KMS-11 (cell line): ENCODE measurements at regions not wholly inside any gene's neighbourhood (a gene's known extent, or its start where the extent isn't known, plus 50 kb on each side); places are given as distances from the start of the nearest gene placed in this dataset.

ENCODE experiments used
- H2AFZ ChIP-seq: fragments of 200-600 bp; sonication (generic); 2 replicates; pipeline ENCODE4 v1.6.1; 2016; ENCODE audit warnings: antibody characterized with exemption, mixed run types, low read depth
- H3K27ac ChIP-seq: fragments of 200-600 bp; sonication (generic); 2 replicates; pipeline ENCODE4 v1.6.1; 2016; ENCODE audit warnings: mild to moderate bottlenecking, mixed run types
- H3K27me3 ChIP-seq: fragments of 200-600 bp; sonication (generic); 2 replicates; pipeline ENCODE4 v1.6.1; 2017; ENCODE audit warnings: mild to moderate bottlenecking, low read depth, mixed run types, moderate library complexity; ENCODE audit not compliant: insufficient read depth
- H3K36me3 ChIP-seq: fragments of 200-600 bp; sonication (generic); 2 replicates; pipeline ENCODE4 v1.6.1; 2017; ENCODE audit warnings: mild to moderate bottlenecking, mixed run types; ENCODE audit not compliant: insufficient read depth
- H3K4me1 ChIP-seq: fragments of 200-600 bp; sonication (generic); 2 replicates; pipeline ENCODE4 v1.6.1; 2016; ENCODE audit warnings: mild to moderate bottlenecking, low read depth, mixed run types; ENCODE audit not compliant: poor library complexity, severe bottlenecking
- H3K4me2 ChIP-seq: fragments of 200-600 bp; sonication (generic); 2 replicates; pipeline ENCODE4 v1.7.0; 2016; ENCODE audit warnings: mild to moderate bottlenecking, mixed run types
- H3K4me3 ChIP-seq: fragments of 200-600 bp; sonication (generic); IDR thresholded peaks from 2 replicates; pipeline ENCODE4 v1.6.1; 2017; ENCODE audit warnings: low read depth, low read length, mixed read lengths; ENCODE audit not compliant: insufficient read depth
- H3K79me2 ChIP-seq: fragments of 200-600 bp; sonication (generic); 2 replicates; pipeline ENCODE4 v1.6.1; 2016; ENCODE audit warnings: low read depth, mixed run types; ENCODE audit not compliant: insufficient read depth
- H3K9ac ChIP-seq: fragments of 200-600 bp; sonication (generic); 2 replicates; pipeline ENCODE4 v1.6.1; 2016; ENCODE audit warnings: mild to moderate bottlenecking, mixed run types
- H4K20me1 ChIP-seq: fragments of 200-600 bp; sonication (generic); 2 replicates; pipeline ENCODE4 v1.6.1; 2016; ENCODE audit warnings: mild to moderate bottlenecking, mixed run types; ENCODE audit not compliant: insufficient read depth
- TF ChIP-seq, protein P1 (sequence below): fragments of 200-600 bp; sonication (generic); conservative IDR thresholded peaks from 2 replicates; pipeline ENCODE4 v1.6.1; 2017; ENCODE audit warnings: low read depth, mild to moderate bottlenecking, antibody characterized with exemption, low read length, moderate library complexity, mixed read lengths

DNA sequence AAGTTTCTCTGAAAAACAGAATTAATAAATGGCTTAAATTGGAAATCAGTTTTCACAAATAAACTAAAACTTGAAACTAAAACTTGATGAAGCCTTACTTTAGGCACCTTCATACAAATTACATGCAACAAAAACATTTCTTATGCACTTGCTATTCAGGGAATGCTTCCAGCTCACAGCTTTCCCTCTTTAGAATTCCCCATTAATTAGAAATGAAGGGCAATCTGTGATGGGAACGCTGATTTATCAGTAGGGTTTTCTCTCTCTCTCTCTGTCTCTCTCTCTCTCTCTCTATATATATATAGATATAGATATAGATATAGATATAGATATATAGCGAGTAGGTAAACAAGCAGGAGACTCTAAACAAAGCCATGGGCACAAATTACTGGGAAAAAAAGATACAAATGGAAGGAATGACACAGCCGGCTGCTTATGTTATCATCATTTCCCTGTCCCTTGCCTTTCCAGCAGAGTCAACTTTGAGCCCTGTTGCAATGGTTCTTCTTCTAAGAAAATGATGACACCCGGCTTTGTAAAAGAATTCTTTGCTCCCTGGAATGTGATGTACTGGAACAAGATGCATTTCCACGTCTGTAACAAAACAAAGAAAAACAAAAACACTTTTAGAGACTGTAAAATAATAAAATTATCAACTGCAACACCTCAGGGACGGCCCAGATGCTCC, 1121.6 kb upstream of the TMEM132C start:
- Histone ChIP-seq H3K27me3 (no peaks in the 10 kb centered on the region), H2AFZ (no peak overlapping the region), H3K27ac (no peak overlapping the region), H4K20me1 (no peaks in the 10 kb centered on the region), H3K4me1 (no peaks in the 10 kb centered on the region), H3K9ac (no peak overlapping the region), H3K4me2 (no peak overlapping the region), H3K36me3 (no peaks in the 10 kb centered on the region), H3K4me3 (no peak overlapping the region), H3K79me2 (no peaks in the 10 kb centered on the region)
- TF ChIP-seq, protein P1, sequence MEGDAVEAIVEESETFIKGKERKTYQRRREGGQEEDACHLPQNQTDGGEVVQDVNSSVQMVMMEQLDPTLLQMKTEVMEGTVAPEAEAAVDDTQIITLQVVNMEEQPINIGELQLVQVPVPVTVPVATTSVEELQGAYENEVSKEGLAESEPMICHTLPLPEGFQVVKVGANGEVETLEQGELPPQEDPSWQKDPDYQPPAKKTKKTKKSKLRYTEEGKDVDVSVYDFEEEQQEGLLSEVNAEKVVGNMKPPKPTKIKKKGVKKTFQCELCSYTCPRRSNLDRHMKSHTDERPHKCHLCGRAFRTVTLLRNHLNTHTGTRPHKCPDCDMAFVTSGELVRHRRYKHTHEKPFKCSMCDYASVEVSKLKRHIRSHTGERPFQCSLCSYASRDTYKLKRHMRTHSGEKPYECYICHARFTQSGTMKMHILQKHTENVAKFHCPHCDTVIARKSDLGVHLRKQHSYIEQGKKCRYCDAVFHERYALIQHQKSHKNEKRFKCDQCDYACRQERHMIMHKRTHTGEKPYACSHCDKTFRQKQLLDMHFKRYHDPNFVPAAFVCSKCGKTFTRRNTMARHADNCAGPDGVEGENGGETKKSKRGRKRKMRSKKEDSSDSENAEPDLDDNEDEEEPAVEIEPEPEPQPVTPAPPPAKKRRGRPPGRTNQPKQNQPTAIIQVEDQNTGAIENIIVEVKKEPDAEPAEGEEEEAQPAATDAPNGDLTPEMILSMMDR = no peak

GRCh38 chr12:127145929-127146789, 1120.8 kb upstream of the TMEM132C start:
- Histone ChIP-seq H3K4me1 (no peaks in the 10 kb centered on the region), H3K9ac (no peak overlapping the region), H3K4me2 (no peak overlapping the region)

GRCh38 chr12:127146991-127147718, 1119.8 kb upstream of the TMEM132C start:
- no peak overlapping the region for H2AFZ ChIP-seq
- no peaks in the 10 kb centered on the region for H3K79me2 ChIP-seq
- H3K27ac ChIP-seq = no peak overlapping the region
- no peaks in the 10 kb centered on the region for H3K27me3 ChIP-seq
- H3K4me2 ChIP-seq = no peak overlapping the region
- no peaks in the 10 kb centered on the region for H4K20me1 ChIP-seq
- H3K36me3 ChIP-seq = no peaks in the 10 kb centered on the region
- TF ChIP-seq, protein P1 = no peak
- H3K9ac ChIP-seq = no peak overlapping the region
- no peak overlapping the region for H3K4me3 ChIP-seq
- H3K4me1 ChIP-seq = no peaks in the 10 kb centered on the region

More at GRCh38 chr12:127145929-127146789, 1120.8 kb upstream of the TMEM132C start:
- H3K36me3 ChIP-seq = no peaks in the 10 kb centered on the region
- H2AFZ ChIP-seq = no peak overlapping the region
- no peaks in the 10 kb centered on the region for H3K79me2 ChIP-seq
- H4K20me1 ChIP-seq = no peaks in the 10 kb centered on the region
- no peak overlapping the region for H3K4me3 ChIP-seq
- no peak overlapping the region for H3K27ac ChIP-seq
- H3K27me3 ChIP-seq = no peaks in the 10 kb centered on the region
- TF ChIP-seq, protein P1 = no peak

- Histone ChIP-seq H3K79me2 (no peaks in the 10 kb centered on the region), H3K36me3 (no peaks in the 10 kb centered on the region), H3K9ac (no peak overlapping the region), H3K27me3 (no peaks in the 10 kb centered on the region), H4K20me1 (no peaks in the 10 kb centered on the region), H3K4me3 (no peak overlapping the region), H3K27ac (no peak overlapping the region), H3K4me2 (no peak overlapping the region), H2AFZ (no peak overlapping the region), H3K4me1 (no peaks in the 10 kb centered on the region)
- TF ChIP-seq, protein P1 = no peak
Observed at GRCh38 chr12:127147724-127148123, 1119.2 kb upstream of the TMEM132C start.
